B cell (primary cell): ENCODE measurements at regions not wholly inside any gene's neighbourhood (a gene's known extent, or its start where the extent isn't known, plus 50 kb on each side); places are given as distances from the start of the nearest gene placed in this dataset.

Experiments
- EZH2 ChIP-seq: IDR thresholded peaks from 2 replicates; pipeline ENCODE4 v1.6.1; 2012; ENCODE audit warnings: borderline replicate concordance, low read depth, mild to moderate bottlenecking, moderate library complexity, low read length; ENCODE audit not compliant: insufficient read depth, poor library complexity, severe bottlenecking
- TF ChIP-seq, protein P1 (sequence below): fragments of 200-600 bp; IDR thresholded peaks from one replicate; pipeline ENCODE4 v1.8.0; 2022; ENCODE audit warnings: antibody characterized with exemption, mild to moderate bottlenecking

DNA sequence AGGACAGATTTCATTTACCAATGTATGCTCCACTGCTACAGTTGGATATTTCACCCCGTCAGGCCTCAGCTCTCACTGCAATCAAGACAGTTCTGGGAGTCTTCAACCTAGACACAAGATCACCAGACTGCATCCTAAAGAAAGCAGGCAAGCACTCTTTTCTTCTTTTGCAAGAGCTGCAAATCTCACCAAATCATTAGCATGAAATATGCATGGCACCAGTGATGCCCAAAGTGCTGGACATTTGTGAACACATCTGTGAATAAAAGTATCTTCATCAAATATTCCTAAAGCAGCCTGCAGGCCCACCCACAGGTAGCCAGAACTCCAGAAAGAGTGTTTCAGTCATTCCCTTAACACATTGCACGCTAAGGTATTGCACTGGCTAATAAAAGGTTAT is 87.5 kb downstream of the RBM43 start:
- TF ChIP-seq, protein P1, sequence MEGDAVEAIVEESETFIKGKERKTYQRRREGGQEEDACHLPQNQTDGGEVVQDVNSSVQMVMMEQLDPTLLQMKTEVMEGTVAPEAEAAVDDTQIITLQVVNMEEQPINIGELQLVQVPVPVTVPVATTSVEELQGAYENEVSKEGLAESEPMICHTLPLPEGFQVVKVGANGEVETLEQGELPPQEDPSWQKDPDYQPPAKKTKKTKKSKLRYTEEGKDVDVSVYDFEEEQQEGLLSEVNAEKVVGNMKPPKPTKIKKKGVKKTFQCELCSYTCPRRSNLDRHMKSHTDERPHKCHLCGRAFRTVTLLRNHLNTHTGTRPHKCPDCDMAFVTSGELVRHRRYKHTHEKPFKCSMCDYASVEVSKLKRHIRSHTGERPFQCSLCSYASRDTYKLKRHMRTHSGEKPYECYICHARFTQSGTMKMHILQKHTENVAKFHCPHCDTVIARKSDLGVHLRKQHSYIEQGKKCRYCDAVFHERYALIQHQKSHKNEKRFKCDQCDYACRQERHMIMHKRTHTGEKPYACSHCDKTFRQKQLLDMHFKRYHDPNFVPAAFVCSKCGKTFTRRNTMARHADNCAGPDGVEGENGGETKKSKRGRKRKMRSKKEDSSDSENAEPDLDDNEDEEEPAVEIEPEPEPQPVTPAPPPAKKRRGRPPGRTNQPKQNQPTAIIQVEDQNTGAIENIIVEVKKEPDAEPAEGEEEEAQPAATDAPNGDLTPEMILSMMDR = no peak
- no peak for TF ChIP-seq EZH2
